ENCODE measurements at regions not wholly inside any gene's neighbourhood (a gene's known extent, or its start where the extent isn't known, plus 50 kb on each side); places are given as distances from the start of the nearest gene placed in this dataset.

- Histone ChIP-seq H3K9me3 (ENCODE audit: control insufficient read depth, insufficient read depth, low read length) (no peaks in the 10 kb centered on the region), H3K27ac (ENCODE audit: insufficient read depth, low read length) (no peak overlapping the region), H2AK9ac (replicated peaks; ENCODE audit: low read depth, low read length, poor library complexity) (no peak overlapping the region), H3K36me3 (ENCODE audit: control insufficient read depth, insufficient read depth, low read length) (no peaks in the 10 kb centered on the region), H3K4me3 (ENCODE audit: insufficient read depth, low read depth, low read length) (no peak overlapping the region), H3K79me1 (ENCODE audit: low read depth in 1 of 2, low read length in 2 of 2) (no peaks in the 10 kb centered on the region), H4K91ac (ENCODE audit: insufficient read depth, low read depth, low read length) (no peak overlapping the region), H3K56ac (ENCODE audit: extremely low read depth, insufficient read depth, low read length) (no peak overlapping the region), H2BK5ac (ENCODE audit: low read depth, low read length, poor library complexity, severe bottlenecking) (no peak overlapping the region), H3K14ac (replicated peaks; ENCODE audit: low read depth, low read length) (no peak overlapping the region), H2BK15ac (ENCODE audit: low read depth, low read length) (no peak overlapping the region), H4K5ac (ENCODE audit: low read depth, low read length) (no peak overlapping the region), H2BK20ac (ENCODE audit: low read depth, low read length) (no peak overlapping the region), H2AK5ac (ENCODE audit: low read depth, low read length) (no peak overlapping the region), H3K27me3 (ENCODE audit: control insufficient read depth, insufficient read depth, low read length) (no peaks in the 10 kb centered on the region), H3K18ac (ENCODE audit: low read depth, low read length) (no peak overlapping the region), H4K20me1 (ENCODE audit: insufficient read depth, low read length) (no peaks in the 10 kb centered on the region), H3K4ac (ENCODE audit: low read depth, low read length) (no peak overlapping the region), H3K9me1 (ENCODE audit: insufficient read depth, low read length) (no peaks in the 10 kb centered on the region), H4K8ac (ENCODE audit: low read depth in 2 of 2, low read length in 2 of 2) (no peak overlapping the region), H2BK120ac (ENCODE audit: low read depth, low read length) (no peak overlapping the region), H3K4me2 (ENCODE audit: low read depth, low read length) (no peak overlapping the region), H2AFZ (replicated peaks; ENCODE audit: low read length, poor library complexity) (no peak overlapping the region), H3K4me1 (ENCODE audit: control insufficient read depth, insufficient read depth, low read length) (no peaks in the 10 kb centered on the region), H3K23ac (ENCODE audit: low read depth, low read length) (no peak overlapping the region), H3K9ac (ENCODE audit: low read depth, low read length) (no peak overlapping the region)
- WGBS, 2 experiments (ENCODE audit: extremely low coverage in 2 of 2, insufficient read length in 1 of 2) = no CpG with 5 or more reads among the region's 2 CpGs
- no TSS peak for BruUV-seq (replicated peaks)
- ATAC-seq (ENCODE audit: low read depth) (no peak), DNase-seq (no peak)
- TF ChIP-seq FOS (IDR thresholded peaks at IDR 0.05; ENCODE audit: low read depth, low read length) = no peak
- no peak for TF ChIP-seq RAD21 (IDR thresholded peaks at IDR 0.05; ENCODE audit: low read length)
- TF ChIP-seq MXI1 (IDR thresholded peaks at IDR 0.05; ENCODE audit: borderline replicate concordance, low read depth, low read length) = no peak
- no peak for TF ChIP-seq POLR2A (IDR thresholded peaks at IDR 0.05; ENCODE audit: low read depth, low read length)
- TF ChIP-seq MAFK (IDR thresholded peaks at IDR 0.05; ENCODE audit: low read depth, low read length) = no peak
- TF ChIP-seq CTCF (conservative IDR thresholded peaks at IDR 0.05; ENCODE audit: low read depth, low read length) = no peak
- CTCF ChIA-PET = no interaction called here
- POLR2A ChIA-PET (ENCODE audit: unreplicated experiment) = no interaction called here
- dilution Hi-C loops (cut with HindIII; ENCODE audit: low sequenced_read_pairs, unreplicated experiment) = no loop called here
- intact Hi-C loops (cut with micrococcal nuclease) = no loop called here
- in situ Hi-C loops (cut with MboI; ENCODE audit: low sequenced_read_pairs) = no loop called here
These were observed 334.2 kb downstream of the GRB14 start for GRCh38 chr2:164287056-164287455.

Measured in IMR-90 (cell line).